IPS-NIHi7 (cell line): ENCODE measurements at regions not wholly inside any gene's neighbourhood (a gene's known extent, or its start where the extent isn't known, plus 50 kb on each side); places are given as distances from the start of the nearest gene placed in this dataset.

ENCODE experiments used
- DNase-seq: peaks from one replicate; pipeline ENCODE4 v3.0.0; 2012; ENCODE audit warnings: mixed read lengths; ENCODE audit errors: extremely low spot score

GRCh38 chr7:25857376-25858067 is 294.5 kb upstream of the NFE2L3 start:
- peak; percentile 29 for DNase-seq

- DNase-seq = no peak
Observed at GRCh38 chr7:25858200-25858524, 293.8 kb upstream of the NFE2L3 start.

GRCh38 chr7:25858525-25859411 is 293.2 kb upstream of the NFE2L3 start:
- no peak for DNase-seq

- DNase-seq = no peak
Observed at GRCh38 chr7:25859412-25860274, 292.4 kb upstream of the NFE2L3 start.

DNA sequence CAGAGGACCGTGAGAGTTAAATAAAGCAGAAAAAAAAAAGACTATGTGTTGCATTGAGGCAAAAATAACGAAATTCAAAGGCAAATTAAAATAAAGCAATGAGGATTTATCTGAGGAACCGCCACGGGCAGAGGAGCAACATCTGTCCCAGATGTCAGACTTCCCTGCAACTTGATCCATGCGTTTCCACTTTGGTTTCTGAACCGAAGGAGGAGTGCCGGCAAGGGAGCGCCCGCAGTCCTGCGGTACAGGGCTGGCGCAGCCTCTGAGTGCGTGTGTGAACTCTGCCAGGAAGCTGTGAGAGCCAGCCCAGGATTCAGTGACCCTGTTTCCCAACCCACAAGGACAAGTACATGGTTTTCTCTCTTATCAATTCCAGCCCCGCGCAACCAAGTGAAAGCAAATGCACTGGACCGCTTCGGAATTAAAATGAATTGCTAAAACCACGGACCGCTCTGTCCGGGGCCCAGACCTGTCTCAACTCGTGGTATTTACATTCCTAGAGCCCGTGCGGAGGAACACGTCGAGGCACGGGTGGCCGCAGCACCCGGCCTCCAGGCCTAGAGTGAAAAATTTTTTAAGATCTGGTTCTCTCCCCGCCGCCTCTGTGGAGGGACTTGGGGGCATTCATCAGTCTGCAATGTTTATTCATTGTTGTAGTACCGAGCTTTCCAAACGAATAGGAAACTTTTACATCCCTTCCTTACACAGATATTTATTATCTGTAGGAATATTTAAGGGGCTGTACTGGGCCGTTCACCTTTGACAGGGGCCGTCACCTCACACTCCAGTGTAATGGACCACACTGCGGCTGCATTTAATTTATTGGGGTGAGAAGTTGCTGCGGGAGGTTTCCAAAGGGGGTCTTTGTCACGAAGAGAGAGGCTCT is 291.5 kb upstream of the NFE2L3 start:
- DNase-seq = no peak

DNA sequence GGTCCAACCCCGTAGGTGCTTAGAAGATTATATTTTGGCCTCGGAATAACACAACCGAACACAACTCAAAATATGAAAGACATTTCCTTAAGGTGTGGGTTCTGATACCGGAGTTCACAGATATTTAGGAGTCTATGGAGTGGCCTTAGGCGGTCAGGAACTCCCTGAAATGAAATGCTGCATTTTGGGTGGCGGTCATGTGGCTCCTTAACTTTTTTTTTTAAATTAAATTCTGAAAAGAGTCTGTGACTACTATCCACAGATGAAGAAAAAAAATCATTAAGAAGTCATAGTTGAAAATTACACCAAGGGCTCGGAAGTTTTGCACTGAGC is 290.9 kb upstream of the NFE2L3 start:
- DNase-seq = no peak

GRCh38 chr7:25861601-25862260 is 290.3 kb upstream of the NFE2L3 start:
- no peak for DNase-seq

- peak; percentile 95 for DNase-seq
Observed at GRCh38 chr7:25862261-25863004, 289.6 kb upstream of the NFE2L3 start.

DNA sequence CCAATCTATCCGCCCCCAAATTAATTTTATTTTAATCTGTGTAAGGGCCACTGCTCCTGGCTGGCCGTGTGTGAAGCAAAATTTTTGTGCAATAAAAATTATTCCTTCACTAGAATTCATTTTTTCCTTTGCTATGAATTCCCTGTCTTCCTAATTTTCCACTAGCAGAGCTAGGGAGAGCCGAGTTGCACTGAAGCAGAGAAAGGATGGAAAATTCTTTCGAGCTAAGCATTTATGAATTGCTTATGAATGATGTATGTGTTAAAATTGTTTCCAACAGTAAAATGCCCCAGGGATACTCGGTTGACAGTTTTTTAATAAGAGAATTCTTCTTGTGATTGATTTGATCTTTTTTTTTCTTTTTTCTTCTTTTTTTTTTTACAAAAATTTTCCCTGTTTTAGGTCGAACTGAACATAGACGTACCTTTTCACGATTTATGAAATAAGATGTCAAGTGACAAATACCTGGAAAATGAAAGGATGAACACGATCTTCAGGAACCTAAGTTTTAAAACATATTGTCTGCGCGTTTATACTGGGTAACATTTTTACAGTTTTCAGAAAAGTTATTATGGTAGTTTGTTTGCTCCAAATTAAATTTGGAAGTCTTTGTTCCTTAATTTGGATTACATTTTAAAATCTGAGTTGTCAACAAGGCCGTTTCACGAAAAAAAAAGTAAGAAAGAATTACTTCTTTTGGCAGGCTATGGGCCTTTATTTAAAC is 288.8 kb upstream of the NFE2L3 start:
- DNase-seq = no peak

- DNase-seq = no peak
Observed at GRCh38 chr7:25863729-25864110, 288.3 kb upstream of the NFE2L3 start.

GRCh38 chr7:25864511-25864910 is 287.5 kb upstream of the NFE2L3 start:
- DNase-seq = no peak

- no peak for DNase-seq
Observed at GRCh38 chr7:25864943-25865751, 286.9 kb upstream of the NFE2L3 start.

GRCh38 chr7:25868509-25868908 is 283.5 kb upstream of the NFE2L3 start:
- no peak for DNase-seq

- no peak for DNase-seq
Observed at GRCh38 chr7:25870574-25870973, 281.4 kb upstream of the NFE2L3 start.

- DNase-seq = no peak
Observed at GRCh38 chr7:25876092-25876491, 275.9 kb upstream of the NFE2L3 start.

DNA sequence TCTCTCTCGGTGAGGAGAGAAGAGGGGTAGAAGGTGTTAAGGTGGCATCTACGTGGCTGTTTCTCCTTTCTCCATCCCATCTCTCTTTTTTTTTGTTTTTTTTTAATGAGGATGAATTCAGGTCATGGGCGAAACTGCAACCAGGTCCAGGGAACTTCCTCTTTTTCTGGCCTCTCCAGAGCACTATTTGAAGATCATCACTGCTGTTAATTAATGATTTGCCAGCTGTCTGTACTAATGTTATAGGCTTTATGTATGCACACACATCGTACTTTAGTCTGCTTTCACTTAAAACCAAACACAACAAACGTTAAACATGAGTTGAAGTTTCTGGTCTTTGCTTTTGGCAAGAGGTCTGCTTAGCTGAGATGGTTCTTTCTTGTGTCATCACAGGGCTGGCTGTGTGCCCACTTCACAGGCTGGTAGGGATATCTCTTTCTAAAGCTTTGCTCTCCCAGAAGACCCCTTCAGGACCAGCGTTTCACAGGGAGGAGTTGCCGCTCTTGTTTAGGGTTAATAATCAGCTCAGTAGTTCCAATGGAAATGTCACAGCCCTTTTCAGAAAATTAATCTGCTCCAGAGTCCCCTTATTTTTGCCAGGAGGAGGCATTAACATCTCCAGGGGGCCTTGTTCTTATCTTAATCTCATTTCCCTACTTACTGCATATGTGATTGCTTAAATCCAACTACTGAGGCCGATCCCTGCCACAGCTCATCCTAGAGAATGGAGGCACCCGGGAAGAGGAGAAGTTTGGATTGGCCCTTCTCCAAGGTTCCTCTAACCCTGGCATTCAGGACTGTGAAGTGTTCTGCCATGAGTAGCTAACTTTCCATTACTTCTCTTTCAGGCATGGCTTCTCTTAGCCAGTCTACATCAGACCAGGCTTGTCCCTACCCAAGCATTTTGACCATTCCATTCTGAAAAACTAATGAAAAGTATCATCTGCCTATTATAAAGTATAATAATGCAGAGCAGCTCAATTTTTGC is 273.9 kb upstream of the NFE2L3 start:
- no peak for DNase-seq

DNA sequence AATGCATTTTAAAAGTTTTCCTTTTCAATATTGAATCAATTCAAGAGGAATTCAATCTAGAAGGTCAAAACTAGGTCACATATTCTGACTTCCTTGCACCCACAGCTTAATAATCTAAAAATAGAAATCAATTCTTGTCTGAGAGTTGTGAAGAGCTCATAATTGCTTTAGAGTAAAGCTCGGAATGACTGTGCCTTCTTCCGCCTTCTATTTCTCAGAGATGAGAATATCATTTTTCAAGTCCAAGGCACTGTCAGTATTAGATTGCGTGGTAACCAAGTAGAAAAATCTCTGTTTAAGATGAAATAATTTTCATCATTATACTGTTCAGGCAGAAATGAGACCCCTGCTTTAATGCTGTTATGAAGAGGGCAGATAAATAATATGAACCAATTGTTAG is 272.2 kb upstream of the NFE2L3 start:
- no peak for DNase-seq
